ENCODE measurements at regions not wholly inside any gene's neighbourhood (a gene's known extent, or its start where the extent isn't known, plus 50 kb on each side); places are given as distances from the start of the nearest gene placed in this dataset.

- TF ChIP-seq CTCF (IDR thresholded peaks at IDR 0.05), result no peak
- no peak for TF ChIP-seq POLR2A (IDR thresholded peaks at IDR 0.05)
- whole genome bisulfite sequencing, 4 donors, result 95 to 98% (median 97%) methylated on average over 2 of the region's 2 CpGs
Observed at GRCh38 chr11:86152901-86153300, 84.0 kb upstream of the PICALM start.

GRCh38 chr11:86152006-86152862, 83.3 kb upstream of the PICALM start:
- Histone ChIP-seq H3K27me3 (no peaks in the 10 kb centered on the region), H3K9me3 (no peaks in the 10 kb centered on the region), H3K4me1 (peaks cover 0 to 42% (median 23%) of the 10 kb centered on the region in 12 donors), H3K36me3 (no peaks in the 10 kb centered on the region), H3K27ac (peak overlapping the region in 11 of 12 donors; percentile 0 to 70 (median 44)), H3K4me3 (no peak overlapping the region)
- 24 to 37% (median 32%) methylated on average over 2 of the region's 2 CpGs for WGBS, 4 donors
- intact Hi-C loops (cut with DNase I), result loop anchor here in 1 of 10 donors (5.0 kb wide), 1 partner anchor 80 kb away; no protein-coding TSS in a partner anchor
- DNase-seq (no peak), ATAC-seq (peak in 1 of 4 donors; percentile 46)
- TF ChIP-seq POLR2A (IDR thresholded peaks at IDR 0.05) (no peak), CTCF (IDR thresholded peaks at IDR 0.05) (no peak)

More at GRCh38 chr11:86152901-86153300, 84.0 kb upstream of the PICALM start:
- H3K27ac ChIP-seq, result peak overlapping the region in 1 of 12 donors; percentile 62
- no peak overlapping the region for H3K4me3 ChIP-seq
- DNase-seq (no peak), ATAC-seq (no peak)
- H3K4me1 ChIP-seq, result peaks cover 0 to 43% (median 23%) of the 10 kb centered on the region in 12 donors
- H3K36me3 ChIP-seq, result no peaks in the 10 kb centered on the region
- no peaks in the 10 kb centered on the region for H3K27me3 ChIP-seq
- intact Hi-C loops (cut with DNase I), result loop anchor here in 1 of 10 donors (5.0 kb wide), 1 partner anchor 81 kb away; no protein-coding TSS in a partner anchor
- no peaks in the 10 kb centered on the region for H3K9me3 ChIP-seq

GRCh38 chr11:86151174-86152005, 82.5 kb upstream of the PICALM start:
- peaks cover 0 to 37% (median 23%) of the 10 kb centered on the region in 12 donors for H3K4me1 ChIP-seq
- peak overlapping the region in 11 of 12 donors; percentile 0 to 70 (median 44) for H3K27ac ChIP-seq
- ATAC-seq, result peak; percentile 47 to 73 (median 67)
- no peaks in the 10 kb centered on the region for H3K9me3 ChIP-seq
- H3K4me3 ChIP-seq, result no peak overlapping the region
- no peaks in the 10 kb centered on the region for H3K36me3 ChIP-seq
- no peak for TF ChIP-seq POLR2A (IDR thresholded peaks at IDR 0.05)
- no peak for TF ChIP-seq CTCF (IDR thresholded peaks at IDR 0.05)
- WGBS, 4 donors, result 5 to 19% (median 13%) methylated on average over 3 of the region's 3 CpGs
- intact Hi-C loops (cut with DNase I), result loop anchor here in 1 of 10 donors (5.0 kb wide), 1 partner anchor 79 kb away; no protein-coding TSS in a partner anchor
- no peaks in the 10 kb centered on the region for H3K27me3 ChIP-seq
- DNase-seq, result peak; percentile 38 to 72 (median 39)
